Muscle of back (tissue), 3 donors: ENCODE measurements at regions not wholly inside any gene's neighbourhood (a gene's known extent, or its start where the extent isn't known, plus 50 kb on each side); places are given as distances from the start of the nearest gene placed in this dataset.

Experiments
- DNase-seq, 3 donors: peaks; one replicate each; pipeline versions ENCODE4 v3.0.0 to v3.0.0-alpha.2; 2013

GRCh38 chr21:38897532-38898421 lies 92.0 kb downstream of the ETS2 start:
- DNase-seq: no peak

- no peak for DNase-seq
Measured at GRCh38 chr21:38894899-38895298, 89.2 kb downstream of the ETS2 start.

- peak; percentile 69 to 85 (median 71) for DNase-seq
Measured at GRCh38 chr21:38888991-38889561, 83.3 kb downstream of the ETS2 start.

- DNase-seq: no peak
Measured at GRCh38 chr21:38887749-38888148, 82.0 kb downstream of the ETS2 start.

GRCh38 chr21:38887062-38887686 lies 81.4 kb downstream of the ETS2 start:
- DNase-seq: no peak

GRCh38 chr21:38885909-38886308 lies 80.2 kb downstream of the ETS2 start:
- DNase-seq: no peak

GRCh38 chr21:38884440-38884839 lies 78.7 kb downstream of the ETS2 start:
- no peak for DNase-seq

- DNase-seq: no peak
Measured at GRCh38 chr21:38883142-38883541, 77.4 kb downstream of the ETS2 start.

GRCh38 chr21:38881131-38881530 lies 75.4 kb downstream of the ETS2 start:
- DNase-seq: no peak

- DNase-seq: no peak
Measured at GRCh38 chr21:38880577-38880966, 74.8 kb downstream of the ETS2 start.

GRCh38 chr21:38879912-38880576 lies 74.3 kb downstream of the ETS2 start:
- no peak for DNase-seq

- DNase-seq: no peak
Measured at GRCh38 chr21:38878379-38879179, 72.8 kb downstream of the ETS2 start.

GRCh38 chr21:38875694-38876492 lies 70.2 kb downstream of the ETS2 start:
- DNase-seq: no peak
